ELR (cell line): ENCODE measurements at regions not wholly inside any gene's neighbourhood (a gene's known extent, or its start where the extent isn't known, plus 50 kb on each side); places are given as distances from the start of the nearest gene placed in this dataset.
A peak's percentile ranks its signal among the peaks of the same experiment; 100 is the strongest.
"Not testable (repeated sequence)": the region's sequence is repeated elsewhere in the genome, so short reads cannot be mapped to it uniquely, and the experiment has no call there.

ENCODE experiments used
- DNase-seq: peaks from one replicate; pipeline ENCODE4 v3.0.0-alpha.2; 2015; ENCODE audit warnings: low read depth

DNA sequence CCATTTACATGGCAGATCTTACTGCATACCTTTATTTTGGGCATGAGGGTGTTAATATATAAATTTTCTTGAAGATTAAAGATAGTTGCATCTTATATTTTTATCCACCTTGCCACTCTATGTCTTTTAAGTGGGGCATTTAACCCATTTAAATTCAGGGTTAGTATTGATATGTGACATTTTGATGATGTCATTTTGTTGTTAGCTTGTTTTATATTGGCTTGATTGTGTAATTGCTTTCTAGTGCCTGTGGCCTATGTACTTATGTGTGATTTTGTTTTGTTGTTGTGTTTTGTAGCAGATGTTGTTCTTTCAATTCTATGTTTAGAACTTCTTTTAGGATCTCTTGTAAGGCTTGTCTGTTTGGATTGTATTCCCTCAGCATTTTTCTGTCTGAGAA, 939.9 kb upstream of the CDH9 start:
- no peak for DNase-seq

DNA sequence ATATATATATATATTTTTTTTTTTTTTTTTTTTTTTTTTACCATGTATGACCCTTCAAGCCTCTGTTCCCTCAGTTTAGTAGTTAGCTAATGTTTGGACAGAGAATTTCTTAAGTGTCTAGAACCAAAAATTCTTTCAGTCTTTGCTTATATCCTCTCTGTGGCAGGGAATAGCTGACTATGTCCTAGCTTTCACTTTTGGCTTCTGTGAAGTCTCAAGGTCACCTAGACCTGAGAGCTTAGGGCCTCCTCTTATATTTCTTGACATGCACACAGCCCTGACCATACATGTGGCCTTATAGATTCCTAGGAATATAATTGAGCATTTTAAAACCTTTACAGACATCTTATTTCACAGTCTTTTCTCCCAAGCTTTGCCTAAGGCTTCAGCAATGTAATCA, 930.8 kb upstream of the CDH9 start:
- no peak for DNase-seq

DNA sequence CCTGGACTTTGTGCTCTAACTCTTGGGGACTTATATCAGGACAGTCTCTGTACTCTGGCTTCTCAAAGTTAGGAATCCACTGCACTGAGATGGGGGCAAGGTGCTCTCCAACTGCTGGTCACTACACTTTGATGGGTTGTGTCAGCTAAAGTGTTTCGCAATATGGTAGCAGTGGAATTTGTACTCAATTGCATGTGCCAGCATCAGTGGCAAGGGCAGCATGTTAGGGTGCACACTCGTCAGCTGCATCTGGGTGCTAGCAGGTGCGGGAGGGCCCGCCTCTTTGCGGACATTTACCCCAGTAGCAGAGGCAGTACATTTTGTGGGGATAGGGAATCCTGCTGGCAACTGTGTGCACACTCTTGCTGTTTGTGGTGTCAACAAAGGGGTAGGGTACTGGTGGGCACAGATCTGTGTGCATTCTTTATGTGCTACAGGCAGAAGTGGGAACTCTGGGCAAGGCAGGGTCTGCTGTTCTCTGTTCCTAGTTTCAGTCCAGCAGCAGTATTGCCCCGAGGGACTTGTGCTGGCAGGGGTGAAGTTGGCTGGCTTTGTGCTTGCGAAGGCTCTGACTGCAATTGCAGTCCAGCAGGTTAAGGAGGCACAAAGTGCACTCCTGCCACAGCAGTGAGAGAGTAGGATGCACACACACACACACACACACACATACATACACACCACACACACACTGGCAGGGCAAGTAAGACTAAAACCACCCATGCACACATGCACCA, 924.8 kb upstream of the CDH9 start:
- no peak for DNase-seq

DNA sequence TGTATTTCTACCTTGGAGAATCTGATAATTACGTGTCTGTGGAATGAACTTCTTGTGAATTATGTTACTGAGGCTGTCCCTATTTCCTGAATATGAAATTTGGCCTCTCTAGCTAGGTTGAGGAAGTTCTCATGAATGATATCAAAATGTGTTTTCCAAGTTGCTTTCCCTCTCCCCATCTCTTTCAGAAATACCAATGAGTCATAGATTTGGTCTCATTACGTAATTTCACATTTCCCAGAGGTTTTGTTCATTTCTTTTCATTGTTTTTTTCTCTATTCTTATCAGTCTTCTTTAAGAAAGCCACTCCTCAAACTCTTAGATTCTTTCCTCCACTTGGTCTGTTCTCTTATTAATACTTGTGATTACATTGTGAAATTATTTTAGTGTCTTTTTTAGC, 923.8 kb upstream of the CDH9 start:
- DNase-seq: peak; percentile 1

DNA sequence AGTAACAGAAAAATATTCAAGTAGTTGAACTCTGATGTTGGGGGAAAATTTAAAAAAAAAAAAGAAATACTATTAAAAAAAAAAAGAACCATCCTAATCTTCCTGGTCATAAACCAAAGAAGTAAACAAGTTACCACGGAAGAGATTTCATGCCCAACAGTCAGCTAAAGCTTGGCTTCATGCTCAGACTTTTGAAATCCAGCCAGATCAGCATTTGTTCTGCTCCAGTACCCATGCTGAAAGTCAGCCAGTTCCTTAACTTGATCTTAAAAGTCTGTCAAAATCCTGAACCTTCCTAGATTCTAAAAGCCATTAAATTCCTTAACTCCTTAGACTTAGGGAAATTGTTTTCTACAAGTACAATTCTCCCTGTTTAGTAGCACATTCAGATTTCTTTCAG, 908.7 kb upstream of the CDH9 start:
- DNase-seq: no peak

DNA sequence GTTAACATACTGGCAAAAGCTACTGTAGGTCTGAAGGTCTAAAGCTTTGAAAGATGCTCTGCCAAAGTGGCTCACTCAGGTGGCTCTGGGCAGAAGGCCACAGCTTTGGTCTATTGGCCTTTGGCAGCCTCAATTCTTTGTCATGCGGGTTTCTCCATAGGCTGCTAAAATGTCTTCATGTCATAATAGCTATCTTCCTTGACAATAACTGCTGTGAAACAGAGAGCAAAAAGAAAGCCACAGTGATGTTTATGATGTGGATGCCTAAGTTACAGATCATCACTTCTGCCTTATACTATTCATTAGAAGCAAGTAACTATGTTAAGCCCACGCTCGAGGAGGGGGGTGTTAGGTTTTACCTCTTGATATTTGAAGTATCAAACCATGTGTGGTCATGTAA, 906.1 kb upstream of the CDH9 start:
- DNase-seq: peak; percentile 18

DNA sequence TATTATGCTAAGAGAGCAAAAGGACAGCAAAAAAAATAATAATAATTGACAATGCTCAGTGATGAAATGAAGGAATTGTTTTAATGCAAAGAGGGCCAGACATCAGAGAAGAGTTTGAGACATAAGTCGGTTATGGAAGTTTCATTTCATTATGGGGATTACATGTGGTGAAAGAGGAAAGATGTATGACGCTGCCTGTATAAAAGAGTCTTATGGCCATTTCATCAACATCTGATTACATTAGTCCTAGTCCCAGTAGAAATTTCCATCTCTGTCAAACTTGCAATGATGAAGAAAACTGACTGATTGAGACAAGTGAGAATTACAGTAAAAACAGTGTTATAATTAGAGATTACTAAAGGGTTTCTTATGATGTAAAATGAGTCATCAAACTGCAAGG, 900.6 kb upstream of the CDH9 start:
- DNase-seq: no peak

DNA sequence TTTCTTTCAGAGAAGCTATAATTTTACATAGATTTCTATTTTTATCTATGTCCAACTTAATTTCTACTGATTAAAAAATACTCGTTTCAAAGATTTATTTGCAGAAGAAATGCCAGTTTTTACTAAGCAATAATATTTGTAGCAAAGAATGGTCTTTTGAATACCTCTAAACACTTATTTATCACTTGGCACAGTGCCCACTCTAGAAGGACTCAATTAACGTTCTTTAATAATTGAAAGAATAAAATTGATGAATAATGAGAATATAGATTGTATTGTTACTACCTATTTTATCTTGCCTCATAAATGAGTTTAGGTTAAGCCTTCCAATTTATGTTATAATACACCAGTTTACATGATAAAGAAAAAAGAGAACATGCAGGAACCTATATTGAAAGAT, 889.7 kb upstream of the CDH9 start:
- DNase-seq: no peak

DNA sequence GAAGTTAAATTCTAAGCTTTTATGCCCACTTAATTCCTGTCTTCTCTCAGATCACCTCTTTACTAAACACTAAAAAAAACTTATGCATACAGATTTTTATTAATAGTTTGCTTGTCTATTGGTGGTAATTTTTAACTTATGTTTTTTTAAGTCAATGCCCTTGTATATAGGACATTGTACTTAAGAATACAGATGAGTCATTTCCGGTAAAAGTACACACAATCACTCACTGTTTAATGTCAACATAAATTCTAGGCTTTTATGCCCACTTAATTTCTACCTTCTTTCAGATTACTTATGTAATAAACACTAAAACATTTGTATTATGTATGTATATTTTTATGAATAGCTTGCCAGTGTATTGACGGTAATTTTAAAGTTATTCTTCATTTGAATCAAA, 872.8 kb upstream of the CDH9 start:
- peak; percentile 21 for DNase-seq

DNA sequence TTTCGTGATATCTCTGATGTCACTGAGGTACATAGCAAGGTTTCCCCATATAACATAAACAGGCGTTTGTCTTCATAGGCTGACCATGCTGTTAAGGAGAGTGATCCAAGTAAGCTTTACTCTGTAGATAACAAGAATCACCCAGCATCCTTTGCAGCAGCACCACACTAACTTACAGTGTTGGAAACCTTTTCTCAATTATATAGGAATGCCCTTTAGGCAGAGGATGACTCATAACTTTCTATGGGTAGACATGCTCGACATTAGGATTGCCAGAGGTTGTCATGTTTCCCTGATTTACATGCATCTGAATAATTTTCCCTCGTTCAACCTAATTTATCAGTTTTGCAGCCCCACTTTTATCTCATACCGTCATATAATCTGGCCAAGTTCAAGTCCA, 870.0 kb upstream of the CDH9 start:
- no peak for DNase-seq

DNA sequence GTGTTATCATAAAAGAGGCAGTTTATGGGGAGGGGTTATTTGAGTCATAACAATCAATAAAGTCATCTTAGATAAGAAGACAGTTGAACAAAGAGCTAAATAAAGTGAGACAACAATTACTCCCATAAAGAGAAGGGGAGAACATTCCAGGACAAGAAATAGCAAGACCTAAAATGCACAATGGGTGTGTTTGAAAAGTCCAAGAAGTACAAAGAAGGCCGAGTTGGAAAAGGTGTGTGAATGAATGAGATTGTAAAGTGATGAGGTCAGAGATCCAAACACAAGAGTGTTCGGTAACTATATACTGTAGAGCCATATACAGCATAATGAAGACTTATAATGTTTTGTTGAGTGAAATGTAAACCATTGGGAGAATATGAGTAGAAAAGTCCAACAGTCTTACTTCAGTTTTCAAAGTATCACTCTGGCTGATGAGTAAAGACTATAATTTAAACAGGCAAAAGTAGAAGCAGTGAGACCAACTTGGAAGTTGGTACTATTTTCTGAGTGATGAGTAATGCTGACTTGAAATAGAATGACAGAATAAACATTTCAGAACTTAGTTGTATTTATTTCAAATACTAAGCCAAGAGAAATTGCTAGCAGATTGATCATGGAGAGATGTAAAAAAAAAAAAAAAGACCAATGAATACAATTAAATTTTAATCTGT, 868.7 kb upstream of the CDH9 start:
- DNase-seq: peak; percentile 6

DNA sequence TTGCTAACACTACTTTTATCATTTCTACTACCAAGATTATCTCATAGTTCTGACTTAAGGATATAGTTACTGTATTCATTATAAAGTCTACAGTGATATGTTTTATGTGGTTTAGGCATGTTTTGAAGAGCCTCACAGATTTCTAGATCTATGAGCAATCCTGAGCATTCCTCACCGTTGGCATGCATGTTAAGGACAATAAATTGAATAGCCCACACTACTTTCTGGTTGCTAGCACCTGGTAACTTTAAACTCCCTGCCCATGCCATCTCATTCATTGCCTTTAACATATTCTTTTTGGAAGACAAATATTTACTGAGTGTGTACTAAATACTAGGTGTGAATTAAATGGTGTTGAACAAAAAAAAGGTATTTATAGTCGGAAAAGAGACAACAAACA, 868.1 kb upstream of the CDH9 start:
- DNase-seq: no peak

DNA sequence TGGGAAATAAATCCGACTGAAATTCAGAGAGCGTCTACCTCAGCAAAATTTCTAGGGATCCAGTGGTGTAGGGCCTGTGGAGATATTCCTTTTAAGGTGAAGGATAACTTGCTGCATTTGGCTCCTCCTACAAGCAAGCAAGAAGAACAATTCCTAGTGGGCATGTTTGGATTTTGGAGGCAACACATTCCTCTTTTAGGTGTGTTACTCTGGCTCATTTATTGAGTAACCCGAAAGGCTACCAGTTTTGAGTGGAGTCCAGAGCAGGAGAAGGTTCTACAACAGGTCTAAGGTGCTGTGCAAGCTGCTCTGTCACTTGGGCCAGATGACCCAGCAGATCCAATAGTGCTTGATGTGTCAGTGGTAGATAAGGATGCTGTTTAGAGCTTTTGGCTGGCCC, 862.4 kb upstream of the CDH9 start:
- DNase-seq: no peak

DNA sequence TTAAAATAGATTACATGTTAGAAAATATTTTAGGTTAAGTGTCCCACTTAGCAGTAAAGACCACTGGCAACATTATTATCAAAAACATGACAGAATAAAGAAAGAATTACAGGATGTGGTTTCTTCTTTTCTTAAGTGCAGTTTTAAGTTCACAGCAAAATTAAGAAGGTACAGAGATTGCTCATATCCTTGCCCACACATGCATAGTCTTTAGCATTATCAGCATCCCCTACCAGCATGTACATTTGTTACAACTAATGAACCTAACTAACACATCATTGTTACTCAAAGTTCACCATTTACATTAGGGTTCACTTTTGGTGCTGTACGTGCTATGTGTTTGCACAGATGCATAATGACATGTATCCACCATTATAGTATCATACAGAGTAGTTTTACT, 837.7 kb upstream of the CDH9 start:
- DNase-seq: peak; percentile 35

DNA sequence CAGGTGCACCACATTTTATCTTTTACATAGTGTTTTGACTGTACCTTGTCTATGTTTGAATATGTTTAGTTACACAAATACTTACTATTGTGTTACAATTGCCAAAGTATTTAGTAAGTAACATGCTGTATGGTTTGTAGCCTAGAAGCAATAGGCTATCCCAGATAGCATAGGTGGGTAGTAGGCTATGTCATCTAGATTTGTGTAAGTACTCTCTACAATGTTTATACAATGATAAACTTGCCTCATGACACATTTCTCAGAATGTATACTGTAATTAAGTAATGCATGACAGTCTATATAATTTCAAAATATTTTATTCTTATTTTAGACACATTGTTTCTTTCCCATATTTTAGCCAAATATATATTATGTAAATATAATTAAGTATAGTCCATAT, 836.8 kb upstream of the CDH9 start:
- DNase-seq: peak; percentile 2

DNA sequence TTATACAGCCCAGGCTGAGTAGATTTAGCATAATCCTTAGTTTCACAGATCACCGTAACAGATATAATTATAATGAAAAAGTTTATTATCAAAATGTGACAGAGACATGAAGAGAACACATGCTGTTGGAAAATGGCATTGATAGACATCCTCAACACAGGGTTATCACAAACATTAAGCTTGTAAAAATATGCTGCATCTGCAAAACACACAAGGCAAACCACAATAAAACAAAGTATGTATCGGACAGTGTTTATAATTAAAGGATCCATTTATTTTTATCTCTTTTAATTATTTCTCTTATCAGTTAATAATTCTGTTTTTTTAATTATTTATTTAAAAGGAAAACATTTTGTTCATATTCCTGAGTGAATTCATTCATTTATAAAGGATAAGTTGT, 829.9 kb upstream of the CDH9 start:
- DNase-seq: no peak

DNA sequence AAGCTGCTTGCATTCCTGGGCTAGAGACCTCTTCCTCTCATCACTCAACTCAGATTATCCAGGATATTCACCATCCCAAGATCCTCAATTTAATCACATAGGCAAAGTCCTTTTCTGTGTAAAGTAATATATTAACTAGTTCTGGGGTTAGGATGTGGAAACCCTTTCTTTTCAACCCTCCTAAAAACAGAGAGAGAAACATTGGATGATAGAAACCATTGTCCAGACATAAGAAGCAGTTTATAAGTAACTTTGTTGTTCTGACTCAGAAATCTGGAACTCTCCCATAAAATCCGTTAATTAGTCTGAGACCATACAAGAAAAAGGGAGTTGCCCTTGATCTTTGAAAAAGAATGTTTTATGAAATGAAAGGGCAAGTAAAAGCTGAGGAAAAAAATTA, 817.1 kb upstream of the CDH9 start:
- peak; percentile 1 for DNase-seq

DNA sequence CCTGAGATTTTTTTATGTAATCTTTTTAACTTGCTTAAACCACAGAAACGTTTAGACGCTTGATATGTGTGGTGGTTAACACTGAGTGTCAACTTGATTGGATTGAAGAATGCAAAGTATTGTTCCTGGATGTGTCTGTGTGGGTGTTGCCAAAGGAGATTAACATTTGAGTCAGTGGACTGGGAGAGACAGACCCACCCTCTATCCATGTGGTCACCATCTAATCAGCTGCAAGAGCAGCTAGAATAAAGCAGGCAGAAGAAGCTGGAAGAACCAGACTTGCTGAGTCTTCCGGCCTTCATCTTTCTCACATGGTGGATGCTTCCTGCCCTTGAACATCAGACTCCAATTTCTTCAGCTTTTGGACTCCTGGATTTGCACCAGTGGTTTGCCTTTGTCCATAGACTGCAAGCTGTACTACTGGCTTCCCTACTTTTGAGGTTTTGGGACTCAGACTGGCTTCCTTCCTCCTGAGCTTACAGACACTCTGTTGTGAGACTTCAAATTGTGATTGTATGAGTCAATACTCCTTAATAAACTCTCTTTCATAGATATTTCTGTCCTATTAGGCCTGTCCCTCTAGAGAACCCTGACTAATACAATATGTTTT, 816.0 kb upstream of the CDH9 start:
- peak; percentile 23 for DNase-seq

DNA sequence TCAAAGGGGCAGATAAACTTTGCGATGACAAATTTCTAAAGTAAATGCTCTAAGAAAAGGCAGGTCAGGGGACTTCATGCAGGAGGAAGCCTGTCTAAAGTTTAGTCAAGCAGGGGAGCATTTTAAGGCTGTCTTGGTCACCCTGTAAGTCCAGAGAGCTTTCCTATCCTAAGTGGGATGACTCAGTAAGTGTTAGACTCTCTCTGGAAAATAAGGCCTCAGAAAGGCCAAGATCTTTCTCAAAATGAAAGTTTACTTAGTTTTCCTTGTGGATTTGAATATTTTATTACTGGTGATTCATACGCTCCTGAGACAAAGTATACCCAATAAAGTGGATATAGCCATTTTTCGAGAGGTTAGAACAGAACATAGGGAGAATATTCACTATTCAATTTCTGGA, 806.9 kb upstream of the CDH9 start:
- peak; percentile 15 for DNase-seq

DNA sequence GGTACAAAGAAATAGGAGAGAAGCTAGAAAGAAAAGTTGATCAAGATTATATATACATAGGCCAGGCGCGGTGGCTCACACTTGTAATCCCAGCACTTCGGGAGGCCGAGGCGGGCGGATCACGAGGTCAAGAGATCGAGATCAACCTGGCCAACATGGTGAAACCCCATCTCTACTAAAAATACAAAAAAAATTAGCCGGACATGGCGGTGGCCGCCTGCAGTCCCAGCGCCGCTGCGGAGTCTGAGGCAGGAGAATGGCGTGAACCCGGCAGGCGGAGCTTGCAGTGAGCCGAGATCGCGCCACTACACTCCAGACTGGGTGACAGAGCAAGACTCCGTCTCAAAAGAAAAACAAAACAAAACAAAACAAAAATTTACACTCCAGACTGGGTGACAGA, 798.3 kb upstream of the CDH9 start:
- DNase-seq: not testable (repeated sequence)

DNA sequence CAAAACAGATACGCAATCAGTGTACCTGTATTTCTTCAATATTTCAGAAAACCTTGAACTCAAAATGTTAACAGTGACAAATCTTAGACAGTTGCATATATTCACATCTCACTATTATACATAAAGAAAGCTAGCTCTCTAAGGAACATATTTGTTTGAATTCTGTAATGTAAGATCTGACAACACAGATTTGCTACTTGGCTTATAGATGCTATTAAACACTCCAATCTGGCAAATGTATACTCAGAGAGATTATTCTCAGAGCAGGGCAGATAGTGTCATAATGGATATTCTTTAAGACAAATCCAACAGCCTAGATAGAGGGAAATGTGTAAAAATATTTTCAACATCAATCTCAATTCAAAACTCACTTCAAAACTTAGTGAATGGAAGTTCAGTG, 794.5 kb upstream of the CDH9 start:
- DNase-seq: no peak

DNA sequence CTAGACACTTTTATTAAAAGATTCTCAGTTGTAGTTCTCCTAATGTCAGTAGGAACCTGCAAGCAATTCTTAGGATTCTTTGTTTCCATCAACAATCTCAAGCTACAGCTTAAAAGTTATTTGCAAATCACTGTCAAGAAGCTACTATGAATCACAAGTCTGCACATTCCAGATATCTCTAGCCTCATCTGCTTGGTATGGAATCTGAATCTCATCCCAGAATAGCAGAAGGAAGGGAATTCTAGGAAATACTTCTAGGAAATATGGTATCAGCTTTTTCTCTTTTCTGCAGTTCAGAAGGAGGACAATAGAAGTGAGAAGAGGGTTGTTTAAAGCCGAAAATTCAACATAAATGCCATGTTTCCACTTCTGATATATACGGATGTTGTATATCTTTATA, 792.2 kb upstream of the CDH9 start:
- peak; percentile 38 for DNase-seq

DNA sequence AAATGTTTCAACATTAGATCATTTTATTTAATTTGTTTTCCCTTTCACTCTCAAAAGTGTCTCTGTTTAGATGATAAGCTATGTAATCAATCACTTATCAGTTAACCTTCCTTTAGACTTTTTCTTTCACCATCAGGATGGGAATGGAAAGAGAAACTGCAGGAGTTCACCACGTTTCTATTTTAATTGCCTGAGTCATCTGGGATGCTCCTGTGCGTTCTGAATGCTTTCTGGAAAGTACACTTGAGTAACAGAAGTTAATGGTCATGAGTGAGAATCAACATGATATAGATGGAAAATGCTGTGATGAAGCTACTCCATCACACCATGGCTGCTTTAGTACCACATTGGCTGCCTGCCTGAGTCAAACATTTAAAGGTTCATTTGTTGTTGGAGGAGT, 783.3 kb upstream of the CDH9 start:
- DNase-seq: peak; percentile 35

DNA sequence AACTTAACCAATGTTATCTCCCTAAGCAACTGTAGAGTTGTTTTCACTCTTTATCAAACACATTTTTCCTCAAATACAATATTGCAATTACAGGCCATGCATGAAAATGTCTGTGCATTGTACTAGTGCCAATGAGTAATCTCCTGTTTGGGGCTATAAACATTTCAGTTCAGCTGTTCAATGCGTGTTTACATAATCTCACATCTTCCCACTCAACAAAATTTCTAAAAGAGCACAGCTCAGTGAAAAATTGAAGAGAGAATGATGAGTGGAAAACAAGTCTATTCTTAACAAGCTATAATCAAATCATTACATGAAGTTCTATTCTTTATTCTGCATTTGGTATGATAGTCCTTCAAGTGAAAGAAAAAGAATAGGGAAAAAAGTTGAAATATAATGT, 780.5 kb upstream of the CDH9 start:
- DNase-seq: peak; percentile 14
